HG02759 (cell line): ENCODE measurements at regions not wholly inside any gene's neighbourhood (a gene's known extent, or its start where the extent isn't known, plus 50 kb on each side); places are given as distances from the start of the nearest gene placed in this dataset.

Experiments used
- ATAC-seq: cut with Tn5 transposase; IDR thresholded peaks from one replicate; pipeline ENCODE4 v1.9.1; 2021; ENCODE audit warnings: mild to moderate bottlenecking, moderate library complexity; ENCODE audit not compliant: unreplicated experiment

DNA sequence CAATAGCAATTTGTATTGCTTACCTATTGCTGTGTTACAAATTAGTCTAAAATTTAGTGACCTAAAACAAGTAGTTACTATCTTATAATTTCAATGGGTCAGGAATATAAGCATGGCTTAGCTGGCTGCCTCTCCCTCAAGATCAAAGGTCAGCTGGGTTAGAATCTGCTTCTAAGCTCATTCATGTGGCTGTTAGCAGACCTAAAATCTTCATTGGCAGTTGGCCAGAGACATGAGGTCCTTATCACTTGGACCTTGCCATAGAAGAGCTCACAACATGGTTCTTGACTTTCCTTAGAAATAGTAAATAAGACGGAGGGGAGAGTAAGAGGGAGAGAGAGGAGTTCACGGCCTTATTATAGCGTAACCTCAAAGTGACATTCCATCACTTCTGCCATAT is 468.0 kb downstream of the HTR7 start:
- no peak for ATAC-seq

DNA sequence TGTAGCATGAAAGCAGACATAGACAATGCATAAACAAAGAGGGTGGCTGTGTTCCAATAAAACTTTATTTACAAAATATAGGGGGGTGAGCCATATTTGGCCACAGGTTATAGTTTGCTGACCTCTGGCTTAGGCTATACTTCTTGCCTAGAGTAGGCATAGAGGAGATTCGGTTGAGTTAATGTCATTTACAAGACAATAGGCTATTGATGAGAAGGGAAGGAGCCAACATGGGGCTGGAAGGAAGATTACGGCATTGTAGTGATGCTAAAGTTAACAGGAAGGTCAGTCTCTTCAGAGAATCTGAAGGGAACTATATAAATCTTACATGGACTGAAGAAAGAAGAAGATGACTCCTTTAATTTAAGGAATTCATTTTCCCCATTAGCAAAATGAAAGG is 463.5 kb downstream of the HTR7 start:
- no peak for ATAC-seq

DNA sequence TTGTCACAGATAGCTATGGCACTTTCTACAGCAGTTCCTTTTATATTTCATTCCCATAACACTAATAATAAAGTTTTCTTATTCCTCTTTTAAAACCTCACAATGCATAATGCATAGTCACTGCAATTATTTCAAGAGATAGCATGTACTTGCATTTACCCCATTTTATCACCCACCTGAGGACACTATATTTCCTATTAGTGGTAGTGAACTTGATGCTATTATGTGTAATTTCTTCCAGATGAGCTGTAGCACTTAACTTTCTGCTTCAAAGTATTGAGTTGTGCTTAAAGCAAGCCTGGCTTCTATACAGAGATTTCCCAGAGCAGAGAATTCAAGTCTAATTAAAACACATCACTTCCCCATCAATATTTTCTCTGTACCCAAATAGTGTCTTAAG is 461.1 kb downstream of the HTR7 start:
- no peak for ATAC-seq

DNA sequence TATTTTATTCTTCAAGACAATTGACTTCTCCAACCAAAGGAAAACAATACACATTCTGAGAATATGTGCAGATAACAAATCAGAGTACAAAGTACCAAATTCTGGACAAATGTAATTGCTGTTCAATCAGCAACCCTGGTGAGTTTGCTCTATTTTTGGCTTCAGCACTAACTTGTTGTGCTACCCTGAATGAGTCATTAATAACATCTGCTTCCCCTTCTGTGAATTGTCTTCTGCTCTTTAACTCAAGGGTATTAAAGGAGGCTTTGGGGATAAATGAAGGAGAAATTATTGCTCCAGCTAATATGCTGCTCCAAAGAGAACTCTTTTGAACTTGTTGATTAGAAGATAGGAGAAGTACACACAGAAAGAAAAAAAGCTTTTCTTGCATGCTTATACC is 459.3 kb downstream of the HTR7 start:
- ATAC-seq = no peak

DNA sequence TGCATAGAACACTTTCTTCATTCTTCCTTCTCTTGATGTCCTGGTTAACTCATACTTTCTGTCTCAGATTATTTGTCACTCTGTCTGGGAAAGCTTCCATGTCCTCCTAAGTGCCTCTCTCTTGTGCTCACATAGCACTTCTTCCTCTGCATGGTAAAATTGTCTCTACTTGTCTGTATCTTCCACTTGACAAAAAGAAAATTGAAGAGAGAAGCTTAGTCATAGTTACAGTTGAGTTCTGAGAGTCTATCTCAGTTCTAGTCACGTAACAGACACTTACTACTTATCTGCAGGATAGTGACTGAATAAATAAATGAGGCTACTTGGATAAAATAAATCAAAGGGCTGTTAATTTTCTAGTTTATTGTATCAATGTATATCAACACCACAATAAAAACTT is 458.1 kb downstream of the HTR7 start:
- no peak for ATAC-seq

DNA sequence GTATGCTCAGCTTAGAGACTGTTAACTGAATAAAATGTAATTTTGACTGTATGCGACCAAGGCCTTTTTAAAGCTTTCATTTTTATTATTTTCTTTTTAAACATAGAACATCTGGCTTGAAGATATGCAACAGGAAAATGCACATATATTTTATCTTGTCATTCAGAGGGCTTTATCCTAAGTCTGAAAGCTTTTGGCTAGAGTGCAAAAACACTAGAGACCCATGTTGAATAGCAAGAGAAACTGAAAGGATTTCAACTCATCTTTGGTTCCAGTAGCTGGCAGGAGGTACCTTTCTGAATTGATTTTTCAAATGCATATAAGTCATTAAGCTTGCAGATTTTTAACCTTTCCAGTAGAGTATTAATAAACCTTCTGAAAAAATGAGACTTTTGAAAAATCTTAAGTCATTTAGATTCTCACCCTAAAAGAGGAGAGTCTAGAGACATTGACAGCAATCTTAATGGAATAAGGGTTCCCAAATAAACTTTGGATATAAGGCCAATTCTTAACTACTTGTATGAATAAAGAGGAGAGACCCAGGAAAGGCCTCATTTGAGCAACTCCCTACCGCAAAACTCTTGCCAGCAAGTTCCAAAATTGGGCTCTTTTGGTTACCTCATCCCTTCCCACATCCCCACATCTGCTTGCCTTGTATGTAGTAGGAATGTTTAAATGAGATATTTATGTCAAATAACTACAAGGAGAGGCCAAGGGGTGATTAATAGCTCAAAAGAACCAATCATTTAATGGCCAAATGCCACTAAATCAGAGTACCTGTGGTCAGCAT is 454.4 kb downstream of the HTR7 start:
- no peak for ATAC-seq

DNA sequence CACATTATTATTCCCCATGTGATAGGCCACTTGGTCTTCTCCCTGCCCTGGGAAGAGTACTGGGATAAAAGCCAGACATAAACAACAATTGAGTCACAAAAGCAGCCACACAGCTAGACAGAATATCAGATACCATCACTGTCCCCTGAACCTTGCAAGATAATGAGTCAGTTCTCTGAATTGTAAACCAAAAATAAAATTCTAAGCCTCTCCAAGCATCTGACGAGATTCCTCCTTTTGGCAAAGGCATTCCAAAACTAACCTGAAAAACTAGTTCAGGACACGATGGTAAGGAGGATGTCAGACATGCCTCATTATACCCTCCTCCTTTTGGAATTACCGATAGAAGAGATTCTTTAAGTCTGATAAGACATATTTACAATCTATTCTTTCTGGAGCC is 450.7 kb downstream of the HTR7 start:
- no peak for ATAC-seq

DNA sequence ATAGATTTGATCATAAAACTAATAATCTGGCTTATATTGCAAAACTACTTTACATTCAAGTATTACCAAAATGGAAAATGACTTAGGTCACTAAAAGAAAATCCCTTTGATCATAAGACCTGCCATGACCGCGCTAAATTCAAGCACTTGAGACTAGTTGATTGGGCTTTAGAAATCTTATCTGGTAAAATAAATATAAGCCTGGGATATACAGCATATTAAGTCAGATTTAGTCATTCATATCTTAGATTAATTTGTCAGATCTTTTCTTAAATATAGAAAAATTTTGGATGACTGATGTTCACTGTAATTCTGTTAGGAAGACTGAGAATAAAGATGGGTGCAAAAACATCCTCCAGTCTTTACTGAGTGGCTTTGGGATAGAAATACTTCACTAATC is 450.0 kb downstream of the HTR7 start:
- no peak for ATAC-seq

DNA sequence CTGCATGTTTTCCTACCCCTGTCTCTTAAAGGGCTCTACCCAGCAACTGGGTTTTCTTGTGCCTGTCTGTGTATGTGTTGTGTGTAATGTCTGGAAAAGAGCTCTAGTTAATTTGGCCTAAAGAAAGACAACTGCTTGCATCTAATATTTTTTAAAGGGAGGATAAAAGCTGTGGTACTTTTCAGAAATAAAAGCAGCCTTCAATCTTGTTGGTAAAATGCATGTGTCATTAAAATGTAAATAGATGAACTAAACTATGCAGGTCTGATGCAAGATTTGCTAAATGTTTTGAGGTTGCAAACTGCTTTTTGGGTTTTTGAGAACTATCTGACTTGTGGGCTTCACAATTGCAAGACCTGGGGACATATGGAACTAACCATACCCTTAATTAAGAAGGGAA is 445.3 kb downstream of the HTR7 start:
- ATAC-seq = no peak

DNA sequence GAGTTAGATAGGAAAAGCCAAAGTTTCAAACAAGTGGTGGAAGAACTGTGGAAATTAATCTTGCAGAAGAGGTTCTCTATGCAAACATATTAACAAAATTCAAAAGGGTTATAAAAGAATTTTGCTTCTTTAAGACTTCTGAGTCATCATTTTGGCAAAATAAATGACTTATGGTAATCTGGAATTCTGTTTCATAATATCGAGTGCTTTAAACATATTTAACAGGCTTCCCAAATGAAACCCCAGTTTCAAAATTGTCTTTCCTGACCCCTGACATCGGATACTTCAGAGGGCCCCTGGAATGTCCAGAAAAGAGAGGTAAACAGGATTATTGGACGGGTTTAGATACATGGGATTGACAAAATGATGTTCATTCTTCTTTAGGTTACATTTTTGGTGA is 444.6 kb downstream of the HTR7 start:
- ATAC-seq = no peak

DNA sequence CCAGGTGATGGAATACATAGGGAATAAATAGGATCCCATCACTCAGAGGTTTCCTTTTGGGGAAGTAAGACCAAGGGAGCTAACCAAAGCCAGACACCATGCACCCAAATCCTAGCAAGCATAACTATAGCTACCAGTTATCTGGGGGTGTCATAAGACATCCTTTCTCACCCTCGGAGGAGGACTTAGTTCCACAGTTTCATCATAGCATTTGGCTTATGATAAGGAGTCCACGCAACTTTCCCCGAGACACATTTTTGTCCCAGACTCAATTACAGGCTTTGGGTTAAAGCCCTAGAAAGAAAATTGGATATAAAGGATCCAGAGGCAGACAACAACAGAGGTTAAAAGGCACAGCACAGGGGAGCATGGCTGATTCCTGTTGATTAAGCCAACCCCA is 442.9 kb downstream of the HTR7 start:
- no peak for ATAC-seq

DNA sequence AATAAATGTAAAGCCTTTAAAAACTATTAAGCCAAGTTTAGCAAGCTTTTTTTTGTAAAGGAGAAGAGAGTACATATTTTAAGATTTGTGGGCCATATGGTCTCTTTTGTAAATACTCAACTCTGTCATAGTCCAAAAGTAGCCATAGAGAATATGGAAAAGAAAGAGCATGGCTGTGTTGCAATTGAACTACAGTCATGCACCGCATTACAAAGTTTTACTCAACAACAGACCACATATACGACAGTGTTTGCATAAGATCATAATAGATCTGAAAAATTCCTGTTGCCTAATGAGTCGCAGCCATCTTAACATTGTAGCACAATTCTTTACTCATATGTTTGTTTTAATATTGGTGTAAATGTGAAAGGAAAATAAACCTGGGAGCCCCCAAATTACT is 440.8 kb downstream of the HTR7 start:
- ATAC-seq = no peak

DNA sequence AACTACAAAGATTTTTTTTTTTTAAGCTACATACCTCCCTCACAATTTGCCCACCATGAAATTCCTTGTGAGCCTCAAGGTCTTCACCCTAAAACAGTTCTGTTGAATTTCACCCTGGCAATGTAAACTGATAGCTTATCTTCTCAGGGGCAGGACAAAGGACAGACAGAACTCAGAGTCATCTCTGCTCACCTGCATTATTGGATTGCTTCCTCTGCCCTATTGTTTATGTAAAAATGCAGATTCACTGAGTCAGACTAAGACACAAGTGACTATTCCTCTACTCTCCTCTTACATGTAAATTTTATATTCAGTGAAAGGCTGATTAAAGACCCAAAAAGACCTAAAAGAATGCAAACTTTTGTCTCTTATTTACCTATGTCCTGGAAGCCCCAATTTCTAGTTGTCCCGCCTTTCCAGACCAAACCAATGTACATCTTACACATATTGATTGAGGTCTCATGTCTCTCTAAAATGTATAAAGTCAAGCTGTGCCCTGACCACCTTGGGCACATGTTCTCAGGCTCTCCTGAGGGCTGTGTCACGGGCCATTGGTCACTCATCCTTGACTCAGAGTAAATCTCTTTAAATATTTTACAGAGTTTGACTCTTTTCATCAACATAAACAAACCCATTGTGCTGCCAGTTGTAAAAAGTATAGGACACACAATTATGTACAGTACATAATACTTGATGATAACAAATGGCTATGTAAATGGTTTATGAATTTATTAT is 440.2 kb downstream of the HTR7 start:
- no peak for ATAC-seq

DNA sequence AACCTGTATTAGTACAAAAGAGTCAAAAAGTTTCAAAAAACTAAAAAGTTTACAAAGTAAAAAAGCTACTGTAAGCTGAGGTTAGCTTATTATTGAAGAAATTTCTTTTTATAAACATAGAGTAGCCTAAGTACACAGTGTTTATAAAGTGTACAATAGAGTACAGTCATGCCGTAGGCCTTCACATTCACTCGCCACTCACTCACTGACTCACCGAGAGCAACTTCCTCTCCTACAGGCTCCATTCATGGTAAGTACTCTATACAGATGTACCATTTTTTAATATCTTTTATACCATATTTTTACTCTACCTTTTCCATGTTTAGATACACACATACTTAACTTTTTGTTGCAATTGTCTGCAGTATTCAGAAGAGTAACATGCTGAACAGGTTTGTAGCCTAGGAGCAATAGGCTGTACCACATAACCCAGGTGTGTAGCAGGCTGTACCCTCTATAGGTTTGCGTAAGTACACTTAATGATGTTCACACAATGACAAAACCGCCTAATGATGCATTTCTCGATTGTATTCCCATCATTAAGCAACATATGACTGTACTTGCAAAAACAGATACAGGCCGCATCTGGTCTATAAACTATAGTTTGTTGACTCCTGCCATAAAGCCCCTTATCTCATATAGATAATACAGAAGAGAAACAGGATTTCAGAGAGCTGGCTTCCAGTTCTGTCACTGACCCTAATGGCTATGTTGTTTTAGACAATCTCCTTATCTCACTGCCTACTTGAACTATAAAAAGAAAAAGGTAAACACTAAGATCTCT is 438.8 kb downstream of the HTR7 start:
- no peak for ATAC-seq

DNA sequence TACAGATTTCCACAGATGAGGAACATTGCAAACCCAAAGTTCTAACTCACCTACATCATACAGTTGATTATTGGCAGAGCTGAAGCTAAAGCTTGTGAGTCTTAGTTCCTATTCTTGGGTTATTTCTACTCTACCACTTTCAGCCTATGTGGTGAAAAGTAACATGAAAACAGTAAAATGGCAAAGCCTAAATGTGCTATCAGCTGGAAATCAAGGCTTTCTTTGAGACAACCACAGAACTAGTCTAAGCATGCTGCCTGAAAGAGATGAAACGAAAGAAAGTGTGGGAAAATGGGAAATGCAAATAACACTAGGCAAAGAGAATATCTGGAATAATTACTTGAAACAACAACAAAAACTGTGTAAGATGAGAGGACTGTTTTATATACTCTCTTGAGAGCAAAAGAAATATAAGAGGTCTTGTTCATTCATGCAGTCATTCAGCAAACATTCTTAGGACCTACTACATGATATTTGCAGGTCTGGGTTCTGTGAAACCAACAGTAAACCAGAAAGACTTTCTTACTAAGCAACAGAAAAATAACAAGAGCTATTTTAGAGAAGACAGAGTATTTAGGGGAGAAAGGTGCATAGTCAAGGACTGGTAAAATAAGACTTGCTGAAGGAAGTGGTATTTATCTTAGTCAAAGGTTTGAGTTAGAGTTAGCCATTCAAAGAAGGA is 437.1 kb downstream of the HTR7 start:
- peak; percentile 43 for ATAC-seq

DNA sequence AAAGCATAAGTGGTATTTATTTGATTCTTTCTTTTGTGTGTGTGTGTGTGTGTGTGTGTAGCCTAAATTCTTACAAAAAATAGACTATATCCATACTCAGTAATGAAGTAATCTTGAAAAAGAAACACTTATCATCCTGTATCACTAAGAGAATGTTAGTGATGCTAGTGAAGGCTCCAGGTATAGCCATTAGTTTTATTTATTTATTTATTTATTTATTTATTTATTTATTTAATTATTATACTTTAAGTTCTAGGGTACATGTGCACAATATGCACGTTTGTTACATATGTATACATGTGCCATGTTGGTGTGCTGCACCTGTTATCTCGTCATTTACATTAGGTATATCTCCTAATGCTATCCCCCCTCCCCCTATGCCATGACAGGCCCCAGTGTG is 436.0 kb downstream of the HTR7 start:
- ATAC-seq = no peak

DNA sequence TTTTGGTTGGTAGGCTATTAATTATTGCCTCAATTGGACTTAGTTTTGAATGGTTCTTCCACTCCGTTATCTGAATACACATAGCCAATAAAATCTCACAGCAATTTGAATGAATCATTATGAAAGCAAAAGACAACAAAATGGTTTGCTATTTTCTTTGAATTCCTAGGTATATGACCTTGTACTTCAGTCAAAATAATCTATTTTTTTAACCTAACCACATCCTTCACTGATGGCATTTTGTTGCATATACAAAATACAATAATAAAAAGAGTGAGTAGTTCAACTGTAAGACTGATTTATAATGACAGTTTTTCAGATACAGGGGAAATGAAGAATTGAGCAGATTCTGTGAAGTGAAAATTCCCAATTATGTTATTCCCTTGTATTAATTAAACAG is 433.1 kb downstream of the HTR7 start:
- ATAC-seq = no peak

DNA sequence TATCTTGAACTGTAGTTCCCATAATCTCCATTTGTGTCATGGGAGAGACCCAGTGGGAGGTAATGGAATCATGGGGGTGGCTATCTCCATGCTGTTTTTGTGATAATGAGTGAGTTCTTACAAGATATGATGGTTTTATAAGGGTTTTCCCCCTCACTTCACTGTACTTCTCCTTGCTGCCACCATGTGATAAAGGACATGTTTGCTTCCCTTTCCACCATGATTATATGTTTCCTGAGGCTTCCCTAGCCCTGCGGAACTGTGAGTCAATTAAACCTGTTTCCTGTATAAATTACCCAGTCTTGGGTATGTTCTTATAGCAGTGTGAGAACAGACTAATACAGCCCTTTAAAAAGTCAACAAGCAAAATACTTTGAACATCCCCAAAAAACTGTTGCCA is 427.7 kb downstream of the HTR7 start:
- ATAC-seq = no peak

DNA sequence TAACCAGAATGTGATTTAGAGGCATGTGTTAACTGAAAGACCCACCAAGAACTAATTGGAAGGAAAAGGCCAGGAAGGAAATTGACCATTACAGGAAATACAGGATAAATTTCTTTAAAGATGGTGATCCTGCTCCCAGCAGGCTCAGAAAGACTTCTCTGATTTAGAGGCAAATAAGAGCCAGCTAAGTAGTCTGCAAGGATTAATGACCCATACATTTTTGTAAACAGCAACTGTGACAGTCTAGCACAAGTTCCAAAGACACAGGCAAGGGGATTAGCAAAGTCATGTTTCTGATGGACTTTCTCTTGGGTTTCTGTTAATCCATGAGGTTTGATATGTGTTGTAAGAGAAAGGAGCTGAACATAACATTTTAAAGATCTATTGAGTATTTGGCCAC is 425.0 kb downstream of the HTR7 start:
- no peak for ATAC-seq

DNA sequence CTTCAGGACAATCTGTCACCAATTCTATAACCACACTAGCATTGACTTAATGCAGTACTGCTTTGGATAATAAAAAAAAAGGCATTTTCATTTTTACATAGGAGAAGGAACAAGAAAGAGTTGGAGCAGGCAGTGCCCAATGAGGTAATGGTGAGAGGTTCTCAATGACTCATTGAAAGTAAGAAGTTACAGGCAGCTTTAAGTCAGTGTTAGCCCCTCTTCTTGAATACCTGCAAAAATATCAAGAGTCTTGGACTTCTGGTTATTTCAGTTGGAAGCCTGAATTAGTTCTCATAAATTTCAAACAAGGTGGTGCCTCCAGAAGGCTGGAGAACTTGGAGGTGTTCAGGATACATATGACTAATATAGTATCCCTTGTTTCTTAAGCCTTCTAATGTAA is 422.5 kb downstream of the HTR7 start:
- no peak for ATAC-seq

DNA sequence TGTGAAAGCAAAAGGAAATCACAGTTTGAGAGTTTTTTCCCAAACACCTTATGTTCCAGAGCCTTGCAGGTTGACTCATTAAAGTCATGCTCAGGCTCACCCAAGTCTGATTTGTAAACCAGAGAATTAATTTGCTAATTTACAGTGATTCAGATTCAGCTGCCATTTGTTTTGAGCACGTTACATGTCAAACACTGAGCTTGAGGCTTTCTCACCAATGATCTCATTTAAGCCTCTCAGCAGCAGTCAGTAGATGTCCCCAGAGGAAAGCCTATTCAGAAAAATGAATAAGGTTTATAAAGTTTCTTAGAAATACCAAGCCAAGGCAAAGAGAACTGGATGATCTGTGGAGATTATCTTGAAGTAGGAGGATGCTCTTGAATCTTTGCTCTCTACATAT is 420.4 kb downstream of the HTR7 start:
- ATAC-seq = no peak
